ENCODE measurements at regions not wholly inside any gene's neighbourhood (a gene's known extent, or its start where the extent isn't known, plus 50 kb on each side); places are given as distances from the start of the nearest gene placed in this dataset.

GRCh38 chr18:62454527-62454926, 68.3 kb upstream of the ZCCHC2 start:
- Histone ChIP-seq H3K4me3 (no peak overlapping the region), H3K4me1 (ENCODE audit: low read depth) (no peaks in the 10 kb centered on the region), H3K9me3 (peaks cover under 1% of the 10 kb centered on the region), H3K36me3 (ENCODE audit: low read depth) (no peaks in the 10 kb centered on the region)
- intact Hi-C loops (cut with DNase I, micrococcal nuclease): no loop called here
- no peak for TF ChIP-seq CTCF (IDR thresholded peaks at IDR 0.05)
- ATAC-seq (no peak), DNase-seq (no peak)

- DNase-seq: no peak
- Histone ChIP-seq H3K9me3 (no peaks in the 10 kb centered on the region), H3K36me3 (ENCODE audit: low read depth) (no peaks in the 10 kb centered on the region), H3K4me3 (no peak overlapping the region), H3K4me1 (ENCODE audit: low read depth) (no peaks in the 10 kb centered on the region)
- intact Hi-C loops (cut with DNase I, micrococcal nuclease): no loop called here
- no peak for TF ChIP-seq CTCF (IDR thresholded peaks at IDR 0.05)
- ATAC-seq: no peak
Observed at GRCh38 chr18:62455222-62455621, 67.6 kb upstream of the ZCCHC2 start.

GRCh38 chr18:62457877-62458276, 64.9 kb upstream of the ZCCHC2 start:
- H3K9me3 ChIP-seq: no peaks in the 10 kb centered on the region
- no peaks in the 10 kb centered on the region for H3K4me1 ChIP-seq (ENCODE audit: low read depth)
- ATAC-seq (peak; percentile 26), DNase-seq (no peak)
- no peaks in the 10 kb centered on the region for H3K36me3 ChIP-seq (ENCODE audit: low read depth)
- H3K4me3 ChIP-seq: no peak overlapping the region
- intact Hi-C loops (cut with DNase I, micrococcal nuclease): no loop called here
- no peak for TF ChIP-seq CTCF (IDR thresholded peaks at IDR 0.05)

- intact Hi-C loops (cut with DNase I, micrococcal nuclease): no loop called here
- ATAC-seq (no peak), DNase-seq (no peak)
- Histone ChIP-seq H3K4me3 (no peak overlapping the region), H3K9me3 (no peaks in the 10 kb centered on the region), H3K36me3 (ENCODE audit: low read depth) (no peaks in the 10 kb centered on the region), H3K4me1 (ENCODE audit: low read depth) (no peaks in the 10 kb centered on the region)
- TF ChIP-seq CTCF (IDR thresholded peaks at IDR 0.05): no peak
Observed at GRCh38 chr18:62458346-62458745, 64.5 kb upstream of the ZCCHC2 start.

GRCh38 chr18:62458868-62459716, 63.7 kb upstream of the ZCCHC2 start:
- no peak for DNase-seq
- ATAC-seq: no peak
- TF ChIP-seq CTCF (IDR thresholded peaks at IDR 0.05): no peak
- intact Hi-C loops (cut with DNase I, micrococcal nuclease): no loop called here
- H3K4me3 ChIP-seq: no peak overlapping the region
- H3K36me3 ChIP-seq (ENCODE audit: low read depth): no peaks in the 10 kb centered on the region
- H3K4me1 ChIP-seq (ENCODE audit: low read depth): no peaks in the 10 kb centered on the region
- H3K9me3 ChIP-seq: no peaks in the 10 kb centered on the region
